ENCODE measurements at regions not wholly inside any gene's neighbourhood (a gene's known extent, or its start where the extent isn't known, plus 50 kb on each side); places are given as distances from the start of the nearest gene placed in this dataset.

- no peak for DNase-seq
- no peak for TF ChIP-seq GATA1 (IDR thresholded peaks at IDR 0.05; ENCODE audit: low read depth, low read length)
- TF ChIP-seq POLR2A (IDR thresholded peaks at IDR 0.05; ENCODE audit: low read length): no peak
These were observed 52.2 kb upstream of the IRF2BP2 start for GRCh38 chr1:234662148-234662547.

GRCh38 chr1:234661317-234661928 lies 51.4 kb upstream of the IRF2BP2 start:
- TF ChIP-seq POLR2A (IDR thresholded peaks at IDR 0.05; ENCODE audit: low read length) (no peak), GATA1 (IDR thresholded peaks at IDR 0.05; ENCODE audit: low read depth, low read length) (no peak)
- no peak for DNase-seq

DNA sequence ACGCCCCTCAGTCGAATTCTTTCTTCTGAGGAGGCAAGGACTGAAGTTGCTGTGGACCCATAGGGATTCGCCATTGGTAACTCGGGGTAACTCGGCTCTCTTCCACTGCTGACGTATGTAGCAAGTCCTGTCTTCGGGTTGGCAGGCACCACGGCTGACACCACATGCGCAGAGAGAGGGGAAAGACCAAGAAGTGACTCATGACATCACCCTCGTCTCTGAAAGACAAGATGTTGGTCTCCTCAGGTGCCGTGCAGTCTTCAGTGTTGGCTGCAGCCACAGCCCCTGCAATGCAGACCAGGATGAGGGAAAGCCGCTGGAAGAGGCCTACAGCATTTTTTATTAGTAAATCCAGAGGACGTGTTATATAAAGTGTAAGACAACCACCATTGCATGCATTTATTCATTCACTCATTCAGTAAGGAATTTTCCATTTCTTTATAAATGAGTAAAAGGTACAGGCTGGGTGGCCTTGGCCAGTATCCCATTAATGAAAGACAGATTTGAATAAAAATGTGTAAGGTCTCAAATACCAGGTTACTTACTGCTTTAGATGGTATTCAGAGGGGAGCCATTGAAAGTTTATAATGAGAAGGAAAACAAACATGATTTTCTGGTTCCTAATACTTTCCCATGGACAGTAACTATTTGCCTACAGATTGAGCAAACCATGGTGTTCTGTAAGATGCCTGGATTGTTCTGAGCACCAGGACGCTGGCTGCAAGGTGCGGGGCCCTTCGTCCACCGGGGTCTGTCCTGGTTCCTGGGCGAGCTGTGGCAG lies 50.7 kb upstream of the IRF2BP2 start:
- TF ChIP-seq POLR2A (IDR thresholded peaks at IDR 0.05; ENCODE audit: low read length): no peak
- no peak for TF ChIP-seq GATA1 (IDR thresholded peaks at IDR 0.05; ENCODE audit: low read depth, low read length)
- DNase-seq: no peak
